ENCODE measurements at regions not wholly inside any gene's neighbourhood (a gene's known extent, or its start where the extent isn't known, plus 50 kb on each side); places are given as distances from the start of the nearest gene placed in this dataset.

DNA sequence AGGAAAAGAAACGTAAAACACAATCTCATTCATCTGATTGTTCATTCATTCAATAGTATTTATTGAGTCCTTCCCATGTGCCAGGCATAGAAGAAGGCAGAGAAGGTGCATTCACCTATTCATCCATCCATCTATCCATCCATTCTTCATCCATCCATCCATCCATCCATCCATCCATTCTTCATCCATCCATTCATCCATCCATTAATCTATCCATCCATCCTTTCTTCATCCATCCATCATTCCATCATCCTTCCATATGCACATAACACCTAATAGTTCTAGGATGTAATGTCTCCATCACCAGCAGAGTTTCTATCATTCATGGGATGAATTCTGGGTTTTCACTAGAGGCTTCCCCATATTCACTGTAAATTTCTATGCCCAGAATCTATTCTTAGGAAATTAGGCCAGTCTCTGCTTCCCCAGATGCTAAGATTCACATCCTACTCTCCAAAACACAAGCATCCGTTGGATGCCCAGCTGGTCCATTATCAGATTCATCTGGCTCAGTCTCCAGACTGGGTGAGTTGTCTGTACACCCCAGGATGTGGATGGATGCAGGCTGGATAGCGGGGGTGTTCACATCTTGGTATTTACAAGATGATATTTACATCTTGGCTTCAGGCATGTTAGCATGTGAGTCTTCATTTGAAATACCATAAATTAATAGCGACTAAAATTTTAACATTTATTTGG, 517.7 kb upstream of the SULF2 start:
- H3K27ac ChIP-seq, result no peak overlapping the region
- TF ChIP-seq POLR2AphosphoS5 (IDR thresholded peaks at IDR 0.05; ENCODE audit: insufficient read depth in 1 of 2, low read depth in 1 of 2) (no peak), POLR2A (IDR thresholded peaks at IDR 0.05) (no peak)
- no peak overlapping the region for H3K4me3 ChIP-seq
- no peaks in the 10 kb centered on the region for H3K36me3 ChIP-seq
- intact Hi-C loops (cut with DNase I), result no loop called here
- no peaks in the 10 kb centered on the region for H3K27me3 ChIP-seq
- H3K9me3 ChIP-seq, result no peaks in the 10 kb centered on the region
- DNase-seq (ENCODE audit: extremely low spot score in 2 of 2), result no peak
- no peaks in the 10 kb centered on the region for H3K4me1 ChIP-seq

DNA sequence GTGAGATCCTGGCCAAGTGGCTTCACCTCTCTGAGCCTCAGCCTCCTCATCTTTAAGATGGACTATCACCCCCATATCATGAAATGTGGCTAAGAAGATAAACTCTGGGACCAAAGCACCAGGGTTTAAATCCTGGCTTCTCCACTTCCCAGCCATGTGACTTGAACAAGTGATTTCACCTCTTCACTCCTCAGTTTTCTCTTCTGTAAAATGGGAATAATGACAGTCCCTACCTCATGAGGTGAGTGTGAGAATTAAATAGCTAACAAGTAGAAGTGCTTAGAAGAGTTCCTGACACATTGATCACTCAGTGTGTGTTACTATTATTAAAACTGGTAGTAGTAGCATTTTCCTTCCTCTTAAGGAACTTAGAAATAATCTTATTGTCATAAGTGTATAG, 516.9 kb upstream of the SULF2 start:
- no peak overlapping the region for H3K4me3 ChIP-seq
- H3K4me1 ChIP-seq, result no peaks in the 10 kb centered on the region
- no peak overlapping the region for H3K27ac ChIP-seq
- intact Hi-C loops (cut with DNase I), result no loop called here
- no peak for DNase-seq (ENCODE audit: extremely low spot score in 2 of 2)
- TF ChIP-seq, protein P1, sequence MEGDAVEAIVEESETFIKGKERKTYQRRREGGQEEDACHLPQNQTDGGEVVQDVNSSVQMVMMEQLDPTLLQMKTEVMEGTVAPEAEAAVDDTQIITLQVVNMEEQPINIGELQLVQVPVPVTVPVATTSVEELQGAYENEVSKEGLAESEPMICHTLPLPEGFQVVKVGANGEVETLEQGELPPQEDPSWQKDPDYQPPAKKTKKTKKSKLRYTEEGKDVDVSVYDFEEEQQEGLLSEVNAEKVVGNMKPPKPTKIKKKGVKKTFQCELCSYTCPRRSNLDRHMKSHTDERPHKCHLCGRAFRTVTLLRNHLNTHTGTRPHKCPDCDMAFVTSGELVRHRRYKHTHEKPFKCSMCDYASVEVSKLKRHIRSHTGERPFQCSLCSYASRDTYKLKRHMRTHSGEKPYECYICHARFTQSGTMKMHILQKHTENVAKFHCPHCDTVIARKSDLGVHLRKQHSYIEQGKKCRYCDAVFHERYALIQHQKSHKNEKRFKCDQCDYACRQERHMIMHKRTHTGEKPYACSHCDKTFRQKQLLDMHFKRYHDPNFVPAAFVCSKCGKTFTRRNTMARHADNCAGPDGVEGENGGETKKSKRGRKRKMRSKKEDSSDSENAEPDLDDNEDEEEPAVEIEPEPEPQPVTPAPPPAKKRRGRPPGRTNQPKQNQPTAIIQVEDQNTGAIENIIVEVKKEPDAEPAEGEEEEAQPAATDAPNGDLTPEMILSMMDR (IDR thresholded peaks at IDR 0.05), result no peak
- TF ChIP-seq POLR2AphosphoS5 (IDR thresholded peaks at IDR 0.05; ENCODE audit: insufficient read depth in 1 of 2, low read depth in 1 of 2) (no peak), POLR2A (IDR thresholded peaks at IDR 0.05) (no peak)
- H3K9me3 ChIP-seq, result no peaks in the 10 kb centered on the region
- no peaks in the 10 kb centered on the region for H3K36me3 ChIP-seq
- no peaks in the 10 kb centered on the region for H3K27me3 ChIP-seq

DNA sequence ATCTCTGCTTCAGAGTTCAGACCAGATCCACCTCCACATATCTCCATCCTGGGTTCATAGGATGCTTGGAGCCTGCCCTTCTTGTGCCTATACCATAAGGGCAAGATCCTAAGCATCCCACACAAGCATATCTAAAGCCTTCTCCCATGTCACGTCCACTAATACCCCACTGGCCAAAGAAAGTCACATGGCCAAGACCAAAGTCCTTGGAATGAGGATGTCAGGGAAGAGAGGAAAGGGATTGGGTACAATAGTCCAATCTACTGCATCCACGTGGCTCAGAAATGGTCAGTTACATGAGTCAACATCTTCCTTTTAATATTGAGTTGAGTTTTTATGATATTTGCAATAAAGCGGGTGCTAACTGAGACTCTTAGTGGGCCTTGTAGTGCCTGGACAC, 515.9 kb upstream of the SULF2 start:
- Histone ChIP-seq H3K27me3 (no peaks in the 10 kb centered on the region), H3K36me3 (no peaks in the 10 kb centered on the region), H3K4me1 (peaks cover under 1% of the 10 kb centered on the region), H3K27ac (no peak overlapping the region), H3K4me3 (no peak overlapping the region), H3K9me3 (no peaks in the 10 kb centered on the region)
- no peak for DNase-seq (ENCODE audit: extremely low spot score in 2 of 2)
- intact Hi-C loops (cut with DNase I), result no loop called here
- no peak for TF ChIP-seq POLR2A (IDR thresholded peaks at IDR 0.05)
- TF ChIP-seq, protein P1 (IDR thresholded peaks at IDR 0.05), result no peak
- TF ChIP-seq POLR2AphosphoS5 (IDR thresholded peaks at IDR 0.05; ENCODE audit: insufficient read depth in 1 of 2, low read depth in 1 of 2), result no peak

DNA sequence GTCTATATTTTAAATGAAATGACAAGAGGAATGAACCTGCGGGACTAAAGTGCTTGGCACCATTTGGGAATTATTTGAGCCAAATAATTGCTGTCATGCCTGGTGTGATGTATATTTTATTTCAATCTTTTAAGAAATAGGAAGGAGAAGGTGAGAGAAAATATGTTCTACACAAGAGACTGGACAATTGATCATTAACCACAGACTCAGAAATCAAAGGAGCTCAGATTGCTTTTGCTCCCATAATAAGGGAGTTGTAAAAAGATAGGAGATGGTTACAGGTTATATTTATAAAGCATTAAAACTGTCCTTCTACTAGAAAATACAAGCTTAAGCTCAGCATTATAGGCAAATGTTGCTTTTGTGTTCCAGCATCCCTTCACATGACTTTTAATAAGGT, 515.2 kb upstream of the SULF2 start:
- intact Hi-C loops (cut with DNase I), result no loop called here
- Histone ChIP-seq H3K36me3 (no peaks in the 10 kb centered on the region), H3K4me3 (no peak overlapping the region), H3K27ac (no peak overlapping the region), H3K9me3 (no peaks in the 10 kb centered on the region), H3K4me1 (peaks cover 7% of the 10 kb centered on the region), H3K27me3 (no peaks in the 10 kb centered on the region)
- DNase-seq (ENCODE audit: extremely low spot score in 2 of 2), result no peak
- no peak for TF ChIP-seq POLR2AphosphoS5 (IDR thresholded peaks at IDR 0.05; ENCODE audit: insufficient read depth in 1 of 2, low read depth in 1 of 2)
- TF ChIP-seq POLR2A (IDR thresholded peaks at IDR 0.05), result no peak
- TF ChIP-seq, protein P1 (IDR thresholded peaks at IDR 0.05), result no peak

DNA sequence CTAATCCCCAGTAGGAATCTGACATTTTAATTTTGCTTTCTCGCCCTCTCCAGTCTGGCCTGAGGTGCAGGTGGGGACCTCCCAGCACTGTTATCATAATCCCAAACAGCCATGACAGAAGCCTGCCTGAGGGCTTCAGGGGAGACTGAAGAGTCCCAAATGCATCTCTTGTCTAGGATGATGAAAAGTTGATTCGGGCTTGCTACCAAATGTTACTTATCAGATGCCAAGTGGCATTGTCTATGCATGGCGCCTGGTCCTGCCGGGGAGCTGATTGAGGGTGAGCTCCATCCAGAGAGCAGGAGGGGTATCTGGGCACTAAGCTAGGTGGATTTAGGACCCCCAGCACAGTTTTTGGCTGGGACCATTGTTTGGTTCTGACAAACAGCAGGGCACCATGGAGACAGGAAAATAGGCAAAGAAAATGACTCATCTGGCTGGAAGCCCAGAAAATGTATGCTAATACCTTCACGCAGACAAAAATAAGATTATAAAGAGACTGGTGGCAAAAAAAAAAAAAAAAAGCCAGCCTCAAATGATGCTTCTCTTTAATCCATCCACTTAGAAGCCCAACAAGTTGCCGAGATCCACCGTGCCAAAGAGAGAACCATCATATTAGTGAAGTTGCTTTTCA, 513.7 kb upstream of the SULF2 start:
- no peak overlapping the region for H3K4me3 ChIP-seq
- TF ChIP-seq POLR2A (IDR thresholded peaks at IDR 0.05) (no peak), POLR2AphosphoS5 (IDR thresholded peaks at IDR 0.05; ENCODE audit: insufficient read depth in 1 of 2, low read depth in 1 of 2) (no peak)
- TF ChIP-seq, protein P1 (IDR thresholded peaks at IDR 0.05), result no peak
- no peaks in the 10 kb centered on the region for H3K36me3 ChIP-seq
- peaks cover 15% of the 10 kb centered on the region for H3K4me1 ChIP-seq
- no peak for DNase-seq (ENCODE audit: extremely low spot score in 2 of 2)
- no peaks in the 10 kb centered on the region for H3K9me3 ChIP-seq
- H3K27me3 ChIP-seq, result no peaks in the 10 kb centered on the region
- no peak overlapping the region for H3K27ac ChIP-seq
- intact Hi-C loops (cut with DNase I), result no loop called here
